Tibial nerve (tissue), 4 donors: ENCODE measurements at regions not wholly inside any gene's neighbourhood (a gene's known extent, or its start where the extent isn't known, plus 50 kb on each side); places are given as distances from the start of the nearest gene placed in this dataset.

Source experiments
- EP300 ChIP-seq, 2 donors: sonication (generic); formaldehyde crosslinking; IDR thresholded peaks; one replicate each; pipeline ENCODE4 v1.6.1; 2017; ENCODE audit warnings: antibody characterized with exemption in 2 of 2, mild to moderate bottlenecking in 1 of 2
- TF ChIP-seq, protein P1 (sequence below), 5 experiments: fragments of 200-600 bp in 3 of 5; fragments of 450-650 bp in 2 of 5; sonication (generic) in 3 of 5; IDR thresholded peaks; one replicate each; pipeline ENCODE4 v1.5.1; 2016 to 2019; ENCODE audit warnings: antibody characterized with exemption in 5 of 5, mild to moderate bottlenecking in 3 of 5, moderate library complexity in 2 of 5

DNA sequence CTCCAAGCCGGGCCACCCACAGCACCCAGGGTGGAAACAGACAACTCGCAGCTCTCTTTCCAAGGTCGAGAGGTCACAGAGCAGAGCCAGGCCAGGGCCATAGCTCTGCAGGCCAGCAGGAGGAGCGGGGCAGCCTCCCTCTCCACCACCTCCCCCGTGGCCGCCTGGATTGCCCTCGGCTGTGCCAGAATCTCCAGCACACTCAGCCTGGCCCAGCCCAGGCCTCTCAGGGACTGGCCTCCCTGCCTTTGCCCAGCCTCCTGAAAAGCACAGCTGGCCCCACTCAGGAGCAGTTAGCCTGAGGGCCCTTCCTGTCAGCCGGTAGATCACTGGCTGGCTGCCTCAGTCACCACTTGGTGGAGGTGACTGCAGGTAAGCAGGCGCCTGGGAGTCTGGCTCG, 85.8 kb upstream of the SEC14L1 start:
- TF ChIP-seq EP300 (IDR thresholded peaks at IDR 0.05), result no peak
- TF ChIP-seq, protein P1, sequence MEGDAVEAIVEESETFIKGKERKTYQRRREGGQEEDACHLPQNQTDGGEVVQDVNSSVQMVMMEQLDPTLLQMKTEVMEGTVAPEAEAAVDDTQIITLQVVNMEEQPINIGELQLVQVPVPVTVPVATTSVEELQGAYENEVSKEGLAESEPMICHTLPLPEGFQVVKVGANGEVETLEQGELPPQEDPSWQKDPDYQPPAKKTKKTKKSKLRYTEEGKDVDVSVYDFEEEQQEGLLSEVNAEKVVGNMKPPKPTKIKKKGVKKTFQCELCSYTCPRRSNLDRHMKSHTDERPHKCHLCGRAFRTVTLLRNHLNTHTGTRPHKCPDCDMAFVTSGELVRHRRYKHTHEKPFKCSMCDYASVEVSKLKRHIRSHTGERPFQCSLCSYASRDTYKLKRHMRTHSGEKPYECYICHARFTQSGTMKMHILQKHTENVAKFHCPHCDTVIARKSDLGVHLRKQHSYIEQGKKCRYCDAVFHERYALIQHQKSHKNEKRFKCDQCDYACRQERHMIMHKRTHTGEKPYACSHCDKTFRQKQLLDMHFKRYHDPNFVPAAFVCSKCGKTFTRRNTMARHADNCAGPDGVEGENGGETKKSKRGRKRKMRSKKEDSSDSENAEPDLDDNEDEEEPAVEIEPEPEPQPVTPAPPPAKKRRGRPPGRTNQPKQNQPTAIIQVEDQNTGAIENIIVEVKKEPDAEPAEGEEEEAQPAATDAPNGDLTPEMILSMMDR (IDR thresholded peaks at IDR 0.05), result no peak
